MM.1S (cell line): ENCODE measurements at regions not wholly inside any gene's neighbourhood (a gene's known extent, or its start where the extent isn't known, plus 50 kb on each side); places are given as distances from the start of the nearest gene placed in this dataset.
"Not testable (repeated sequence)": the region's sequence is repeated elsewhere in the genome, so short reads cannot be mapped to it uniquely, and the experiment has no call there.

Experiments used
- DNase-seq: peaks from one replicate; pipeline ENCODE4 v3.0.0-alpha.2; 2015
- H2AFZ ChIP-seq: fragments of 300-600 bp; sonication (generic); 2 replicates; pipeline ENCODE4 v1.6.0; 2016; ENCODE audit warnings: antibody characterized with exemption, low read length
- H3F3A ChIP-seq: fragments of 300-600 bp; sonication (generic); 2 replicates; pipeline ENCODE4 v1.6.1; 2016; ENCODE audit warnings: mild to moderate bottlenecking, antibody characterized with exemption, low read length, moderate library complexity, mixed read lengths; ENCODE audit not compliant: insufficient read depth
- H3K27ac ChIP-seq: fragments of 300-600 bp; sonication (generic); 2 replicates; pipeline ENCODE4 v1.5.1; 2016; ENCODE audit warnings: mild to moderate bottlenecking, low read length
- H3K27me3 ChIP-seq: fragments of 300-600 bp; sonication (generic); replicated peaks from 2 replicates; pipeline ENCODE4 v1.6.0; 2016; ENCODE audit warnings: low read length; ENCODE audit not compliant: insufficient read depth
- H3K36me3 ChIP-seq: fragments of 300-600 bp; sonication (generic); replicated peaks from 2 replicates; pipeline ENCODE4 v1.6.1; 2016; ENCODE audit warnings: mild to moderate bottlenecking, low read length, mixed read lengths; ENCODE audit not compliant: insufficient read depth
- H3K4me1 ChIP-seq: fragments of 300-600 bp; sonication (generic); 2 replicates; pipeline ENCODE4 v1.6.1; 2016; ENCODE audit warnings: low read length, mixed read lengths
- H3K4me2 ChIP-seq: fragments of 300-600 bp; sonication (generic); 2 replicates; pipeline ENCODE4 v1.6.0; 2016; ENCODE audit warnings: low read depth, low read length
- H3K4me3 ChIP-seq: fragments of 300-600 bp; sonication (generic); 2 replicates; pipeline ENCODE4 v1.5.1; 2016; ENCODE audit warnings: low read length, mixed read lengths
- H3K79me2 ChIP-seq: fragments of 300-600 bp; sonication (generic); 2 replicates; pipeline ENCODE4 v1.6.1; 2016; ENCODE audit warnings: mixed run types, low read length, mixed read lengths
- H3K9ac ChIP-seq: fragments of 300-600 bp; sonication (generic); 2 replicates; pipeline ENCODE4 v1.6.1; 2016; ENCODE audit warnings: low read length, mixed read lengths
- H3K9me2 ChIP-seq: fragments of 300-600 bp; sonication (generic); replicated peaks from 2 replicates; pipeline ENCODE4 v1.6.1; 2016; ENCODE audit warnings: mild to moderate bottlenecking, low read length, mixed read lengths; ENCODE audit not compliant: insufficient read depth
- H3K9me3 ChIP-seq: fragments of 300-600 bp; sonication (generic); replicated peaks from 2 replicates; pipeline ENCODE4 v1.6.1; 2016; ENCODE audit warnings: mild to moderate bottlenecking, low read length, mixed read lengths; ENCODE audit not compliant: insufficient read depth
- H4K20me1 ChIP-seq: fragments of 300-600 bp; sonication (generic); 2 replicates; pipeline ENCODE4 v1.6.1; 2016; ENCODE audit warnings: mild to moderate bottlenecking, low read length, moderate library complexity, mixed read lengths; ENCODE audit not compliant: insufficient read depth
- EZH2 ChIP-seq: fragments of 300-600 bp; sonication (generic); optimal IDR thresholded peaks from 2 replicates; pipeline ENCODE3; 2017; ENCODE audit warnings: low read depth, mild to moderate bottlenecking, antibody characterized with exemption, low read length, mixed read lengths
- EZH2phosphoT487 ChIP-seq: fragments of 300-600 bp; sonication (generic); IDR thresholded peaks from 2 replicates; pipeline ENCODE4 v1.6.1; 2018; ENCODE audit warnings: antibody characterized with exemption, low read length
- TF ChIP-seq, protein P1 (sequence below): fragments of 300-600 bp; sonication (generic); IDR thresholded peaks from 2 replicates; pipeline ENCODE4 v1.5.1; 2016; ENCODE audit warnings: antibody characterized with exemption, low read length, mixed read lengths

- TF ChIP-seq, protein P1, sequence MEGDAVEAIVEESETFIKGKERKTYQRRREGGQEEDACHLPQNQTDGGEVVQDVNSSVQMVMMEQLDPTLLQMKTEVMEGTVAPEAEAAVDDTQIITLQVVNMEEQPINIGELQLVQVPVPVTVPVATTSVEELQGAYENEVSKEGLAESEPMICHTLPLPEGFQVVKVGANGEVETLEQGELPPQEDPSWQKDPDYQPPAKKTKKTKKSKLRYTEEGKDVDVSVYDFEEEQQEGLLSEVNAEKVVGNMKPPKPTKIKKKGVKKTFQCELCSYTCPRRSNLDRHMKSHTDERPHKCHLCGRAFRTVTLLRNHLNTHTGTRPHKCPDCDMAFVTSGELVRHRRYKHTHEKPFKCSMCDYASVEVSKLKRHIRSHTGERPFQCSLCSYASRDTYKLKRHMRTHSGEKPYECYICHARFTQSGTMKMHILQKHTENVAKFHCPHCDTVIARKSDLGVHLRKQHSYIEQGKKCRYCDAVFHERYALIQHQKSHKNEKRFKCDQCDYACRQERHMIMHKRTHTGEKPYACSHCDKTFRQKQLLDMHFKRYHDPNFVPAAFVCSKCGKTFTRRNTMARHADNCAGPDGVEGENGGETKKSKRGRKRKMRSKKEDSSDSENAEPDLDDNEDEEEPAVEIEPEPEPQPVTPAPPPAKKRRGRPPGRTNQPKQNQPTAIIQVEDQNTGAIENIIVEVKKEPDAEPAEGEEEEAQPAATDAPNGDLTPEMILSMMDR, result no peak
- TF ChIP-seq EZH2 (no peak), EZH2phosphoT487 (no peak)
- no peaks in the 10 kb centered on the region for H3K36me3 ChIP-seq
- H3K27me3 ChIP-seq, result no peaks in the 10 kb centered on the region
- no peak overlapping the region for H3K4me3 ChIP-seq
- H3K9ac ChIP-seq, result no peak overlapping the region
- H3K9me3 ChIP-seq, result no peaks in the 10 kb centered on the region
- H4K20me1 ChIP-seq, result no peaks in the 10 kb centered on the region
- H3F3A ChIP-seq, result no peaks in the 10 kb centered on the region
- no peak for DNase-seq
- H3K9me2 ChIP-seq, result no peaks in the 10 kb centered on the region
- no peak overlapping the region for H2AFZ ChIP-seq
- no peak overlapping the region for H3K4me2 ChIP-seq
- H3K27ac ChIP-seq, result no peak overlapping the region
- H3K79me2 ChIP-seq, result no peaks in the 10 kb centered on the region
- no peaks in the 10 kb centered on the region for H3K4me1 ChIP-seq
These were observed 370.3 kb downstream of the HTR1B start for GRCh38 chr6:77092971-77093370.

DNA sequence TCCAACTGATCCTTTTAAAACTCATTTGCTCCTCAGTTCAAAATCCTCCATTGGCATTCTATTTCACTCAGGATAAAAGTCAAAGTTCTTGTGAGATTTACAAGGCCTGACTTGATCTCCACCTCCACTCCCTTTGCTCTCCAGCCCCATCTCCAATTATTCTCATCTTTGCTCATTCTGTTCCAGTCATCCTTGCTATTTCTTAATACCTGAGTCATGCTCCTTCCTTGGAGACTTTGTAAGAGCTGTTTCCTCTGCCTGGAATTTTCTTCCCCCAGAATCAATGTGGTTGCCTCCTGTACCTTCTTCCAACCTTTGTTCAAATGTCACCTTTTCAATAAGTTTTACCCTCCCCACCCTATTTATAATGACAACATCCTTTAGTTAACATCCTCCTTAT is 373.5 kb downstream of the HTR1B start:
- Histone ChIP-seq H3K27ac (no peak overlapping the region), H2AFZ (no peak overlapping the region), H4K20me1 (no peaks in the 10 kb centered on the region), H3K4me3 (no peak overlapping the region), H3K9me3 (no peaks in the 10 kb centered on the region), H3F3A (no peaks in the 10 kb centered on the region), H3K4me1 (no peaks in the 10 kb centered on the region), H3K79me2 (no peaks in the 10 kb centered on the region), H3K9me2 (no peaks in the 10 kb centered on the region), H3K27me3 (no peaks in the 10 kb centered on the region), H3K4me2 (no peak overlapping the region), H3K9ac (no peak overlapping the region), H3K36me3 (no peaks in the 10 kb centered on the region)
- TF ChIP-seq, protein P1, result no peak
- TF ChIP-seq EZH2, result no peak
- TF ChIP-seq EZH2phosphoT487, result no peak
- DNase-seq, result no peak

- H3K9me2 ChIP-seq, H4K20me1 ChIP-seq, H3K27me3 ChIP-seq, H3K9ac ChIP-seq, H3F3A ChIP-seq, H3K9me3 ChIP-seq, H3K4me1 ChIP-seq, H3K36me3 ChIP-seq, H3K4me3 ChIP-seq, H2AFZ ChIP-seq, H3K4me2 ChIP-seq, H3K79me2 ChIP-seq, H3K27ac ChIP-seq, DNase-seq: not testable (repeated sequence)
These were observed 375.4 kb downstream of the HTR1B start for GRCh38 chr6:77087794-77088318.

GRCh38 chr6:77074037-77074713 is 389.1 kb downstream of the HTR1B start:
- TF ChIP-seq, protein P1, result no peak
- no peak for TF ChIP-seq EZH2phosphoT487
- TF ChIP-seq EZH2, result no peak
- Histone ChIP-seq H3K9ac (no peak overlapping the region), H3K9me3 (no peaks in the 10 kb centered on the region), H3K4me2 (no peak overlapping the region), H3F3A (no peaks in the 10 kb centered on the region), H4K20me1 (no peaks in the 10 kb centered on the region), H3K4me1 (no peaks in the 10 kb centered on the region), H3K79me2 (no peaks in the 10 kb centered on the region), H3K27ac (no peak overlapping the region), H3K4me3 (no peak overlapping the region), H3K27me3 (no peaks in the 10 kb centered on the region), H2AFZ (no peak overlapping the region), H3K9me2 (no peaks in the 10 kb centered on the region), H3K36me3 (no peaks in the 10 kb centered on the region)
- DNase-seq, result no peak
